ENCODE measurements at regions not wholly inside any gene's neighbourhood (a gene's known extent, or its start where the extent isn't known, plus 50 kb on each side); places are given as distances from the start of the nearest gene placed in this dataset.

DNA sequence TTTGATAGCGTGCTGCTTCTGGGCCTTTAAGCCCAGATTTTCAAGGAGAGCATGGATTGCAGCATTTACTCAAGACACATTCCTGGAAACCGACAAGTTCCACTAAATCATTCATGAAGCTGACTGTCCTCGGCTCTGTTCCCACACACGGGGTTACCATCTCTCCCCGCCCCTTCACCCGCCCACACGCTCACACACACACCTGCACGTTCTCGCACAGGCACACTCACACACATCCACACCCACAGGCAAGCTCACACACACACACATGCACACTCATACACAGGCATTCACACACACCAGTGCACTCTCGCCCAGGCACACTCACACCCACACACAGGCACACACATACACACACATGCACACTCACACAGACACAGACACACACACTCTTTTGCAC, 150.0 kb upstream of the AGAP1 start:
- H3K9me3 Mint-ChIP-seq: no peaks in the 10 kb centered on the region
- no peak for ATAC-seq (ENCODE audit: low read depth)
- no peak overlapping the region for H3K4me3 Mint-ChIP-seq
- no peaks in the 10 kb centered on the region for H3K27me3 Mint-ChIP-seq
- no peaks in the 10 kb centered on the region for H3K36me3 Mint-ChIP-seq (ENCODE audit: low read depth)
- intact Hi-C loops (cut with micrococcal nuclease): no loop called here
- POLR2A ChIA-PET: no interaction called here
- H3K27ac Mint-ChIP-seq: no peak overlapping the region
- TF ChIP-seq, protein P1, sequence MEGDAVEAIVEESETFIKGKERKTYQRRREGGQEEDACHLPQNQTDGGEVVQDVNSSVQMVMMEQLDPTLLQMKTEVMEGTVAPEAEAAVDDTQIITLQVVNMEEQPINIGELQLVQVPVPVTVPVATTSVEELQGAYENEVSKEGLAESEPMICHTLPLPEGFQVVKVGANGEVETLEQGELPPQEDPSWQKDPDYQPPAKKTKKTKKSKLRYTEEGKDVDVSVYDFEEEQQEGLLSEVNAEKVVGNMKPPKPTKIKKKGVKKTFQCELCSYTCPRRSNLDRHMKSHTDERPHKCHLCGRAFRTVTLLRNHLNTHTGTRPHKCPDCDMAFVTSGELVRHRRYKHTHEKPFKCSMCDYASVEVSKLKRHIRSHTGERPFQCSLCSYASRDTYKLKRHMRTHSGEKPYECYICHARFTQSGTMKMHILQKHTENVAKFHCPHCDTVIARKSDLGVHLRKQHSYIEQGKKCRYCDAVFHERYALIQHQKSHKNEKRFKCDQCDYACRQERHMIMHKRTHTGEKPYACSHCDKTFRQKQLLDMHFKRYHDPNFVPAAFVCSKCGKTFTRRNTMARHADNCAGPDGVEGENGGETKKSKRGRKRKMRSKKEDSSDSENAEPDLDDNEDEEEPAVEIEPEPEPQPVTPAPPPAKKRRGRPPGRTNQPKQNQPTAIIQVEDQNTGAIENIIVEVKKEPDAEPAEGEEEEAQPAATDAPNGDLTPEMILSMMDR (IDR thresholded peaks at IDR 0.05): no peak
- DNase-seq: no peak
- no peaks in the 10 kb centered on the region for H3K4me1 Mint-ChIP-seq
- CTCF ChIA-PET: no interaction called here

DNA sequence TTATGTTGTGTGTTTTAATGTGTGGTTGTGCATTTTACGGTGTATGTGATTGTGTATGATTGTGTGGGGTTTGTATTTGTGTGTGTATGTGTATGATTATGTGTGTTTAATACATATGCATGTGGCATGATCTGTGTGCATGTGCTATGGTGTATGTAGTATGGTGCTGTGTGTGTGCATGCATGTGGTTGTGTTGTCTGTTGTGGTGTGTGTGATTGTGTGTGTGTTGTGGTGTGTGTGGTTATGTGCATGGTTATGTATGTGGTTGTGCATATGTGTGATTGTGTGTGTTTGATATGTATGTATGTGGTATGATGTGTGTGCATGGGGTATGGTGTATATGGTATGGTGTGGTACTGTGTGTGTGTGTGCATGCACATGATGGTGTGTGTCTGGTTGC, 148.1 kb upstream of the AGAP1 start:
- intact Hi-C loops (cut with micrococcal nuclease): no loop called here
- no peak for DNase-seq
- H3K4me3 Mint-ChIP-seq: no peak overlapping the region
- TF ChIP-seq, protein P1 (IDR thresholded peaks at IDR 0.05): no peak
- H3K36me3 Mint-ChIP-seq (ENCODE audit: low read depth): no peaks in the 10 kb centered on the region
- ATAC-seq (ENCODE audit: low read depth): no peak
- ChIA-PET POLR2A (no interaction called here), CTCF (no interaction called here)
- H3K4me1 Mint-ChIP-seq: no peaks in the 10 kb centered on the region
- H3K27me3 Mint-ChIP-seq: peaks cover 2% of the 10 kb centered on the region
- H3K9me3 Mint-ChIP-seq: no peaks in the 10 kb centered on the region
- H3K27ac Mint-ChIP-seq: no peak overlapping the region

DNA sequence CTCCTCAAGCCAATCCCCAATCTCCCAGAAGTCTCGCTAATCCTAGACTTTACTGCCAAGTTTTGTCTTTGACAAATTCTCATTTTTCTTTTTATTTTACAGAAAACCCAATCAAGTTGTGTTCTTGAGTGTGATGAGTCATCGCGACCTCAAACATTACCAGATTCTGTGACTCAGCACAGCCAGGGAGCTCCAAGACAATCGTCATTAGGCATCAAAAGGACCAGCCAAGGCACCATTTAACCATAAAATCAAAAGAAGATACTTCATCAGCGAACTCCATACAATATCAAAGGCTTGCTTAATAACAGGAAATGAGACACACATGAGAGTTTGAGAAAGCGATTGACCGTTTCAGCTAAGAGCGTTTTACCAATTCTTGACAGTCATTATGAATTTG, 146.2 kb upstream of the AGAP1 start:
- intact Hi-C loops (cut with micrococcal nuclease): no loop called here
- Mint-ChIP-seq H3K27me3 (peaks cover 2% of the 10 kb centered on the region), H3K4me1 (no peaks in the 10 kb centered on the region), H3K4me3 (no peak overlapping the region), H3K9me3 (no peaks in the 10 kb centered on the region), H3K36me3 (ENCODE audit: low read depth) (no peaks in the 10 kb centered on the region), H3K27ac (no peak overlapping the region)
- ATAC-seq (ENCODE audit: low read depth) (no peak), DNase-seq (no peak)
- POLR2A ChIA-PET: no interaction called here
- TF ChIP-seq, protein P1 (IDR thresholded peaks at IDR 0.05): no peak
- CTCF ChIA-PET: no interaction called here

DNA sequence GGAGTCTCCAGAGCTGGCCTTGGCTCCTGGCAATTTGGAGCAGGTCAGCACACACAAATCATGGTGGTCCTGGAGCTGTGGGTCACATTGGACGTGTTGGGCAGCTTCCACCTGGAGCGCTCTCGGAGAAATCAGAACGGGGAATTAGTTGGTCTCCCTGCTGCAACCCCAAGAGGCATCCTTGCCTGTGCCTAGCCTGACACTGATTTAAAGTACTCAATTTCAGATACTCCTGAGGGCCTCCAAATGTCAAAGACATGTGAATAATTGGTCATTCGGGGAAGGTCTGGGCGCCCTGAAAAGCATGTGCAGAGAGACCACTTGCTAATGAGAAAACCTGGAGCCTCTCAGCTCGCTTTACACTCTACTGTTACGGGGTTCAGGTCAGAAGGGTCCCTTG, 145.5 kb upstream of the AGAP1 start:
- Mint-ChIP-seq H3K9me3 (peaks cover under 1% of the 10 kb centered on the region), H3K27ac (no peak overlapping the region), H3K27me3 (peaks cover 2% of the 10 kb centered on the region), H3K4me1 (no peaks in the 10 kb centered on the region), H3K4me3 (no peak overlapping the region), H3K36me3 (ENCODE audit: low read depth) (no peaks in the 10 kb centered on the region)
- DNase-seq: no peak
- intact Hi-C loops (cut with micrococcal nuclease): no loop called here
- TF ChIP-seq, protein P1 (IDR thresholded peaks at IDR 0.05): no peak
- POLR2A ChIA-PET: no interaction called here
- ATAC-seq (ENCODE audit: low read depth): no peak
- CTCF ChIA-PET: no interaction called here

DNA sequence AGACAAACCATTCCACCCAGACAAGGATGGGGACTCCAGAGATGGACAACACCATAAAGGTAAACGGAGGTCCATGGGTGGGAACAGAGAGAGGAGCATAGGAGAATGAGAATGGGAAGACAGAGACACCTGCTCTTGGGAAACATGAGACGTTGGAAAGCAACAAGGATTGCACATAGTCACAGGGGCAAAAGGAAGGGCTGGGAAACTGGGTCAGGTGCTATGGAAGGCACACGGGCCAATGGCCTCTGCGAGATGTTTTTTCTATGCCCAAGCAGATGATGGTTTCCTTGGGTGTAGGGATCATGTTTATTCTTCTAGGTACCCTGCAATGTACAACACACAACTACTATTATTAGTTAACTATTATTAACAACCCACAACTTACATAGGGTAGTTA, 143.6 kb upstream of the AGAP1 start:
- Mint-ChIP-seq H3K27ac (no peak overlapping the region), H3K27me3 (peaks cover 2% of the 10 kb centered on the region), H3K4me3 (no peak overlapping the region), H3K4me1 (no peaks in the 10 kb centered on the region), H3K9me3 (peaks cover 3% of the 10 kb centered on the region), H3K36me3 (ENCODE audit: low read depth) (no peaks in the 10 kb centered on the region)
- POLR2A ChIA-PET: no interaction called here
- CTCF ChIA-PET: no interaction called here
- intact Hi-C loops (cut with micrococcal nuclease): no loop called here
- ATAC-seq (ENCODE audit: low read depth) (no peak), DNase-seq (no peak)
- TF ChIP-seq, protein P1 (IDR thresholded peaks at IDR 0.05): no peak
